GM23338 (cell line): ENCODE measurements at regions not wholly inside any gene's neighbourhood (a gene's known extent, or its start where the extent isn't known, plus 50 kb on each side); places are given as distances from the start of the nearest gene placed in this dataset.

Experiments used
- ATAC-seq: fragments of 200-7000 bp; cut with Tn5 transposase; 3 replicates; pipeline ENCODE4 v1.9.1; 2020
- DNase-seq: peaks from one replicate; pipeline ENCODE4 v3.0.0-alpha.2; 2015; ENCODE audit warnings: low spot score
- H2AFZ ChIP-seq: fragments of 200-600 bp; sonication (generic); 2 replicates; pipeline ENCODE4 v1.8.0; 2016; ENCODE audit warnings: antibody characterized with exemption, mild to moderate bottlenecking, moderate library complexity
- H3F3A ChIP-seq: fragments of 200-600 bp; sonication (generic); replicated peaks from 2 replicates; pipeline ENCODE4 v1.8.0; 2017; ENCODE audit warnings: antibody characterized with exemption, mixed run types, low read depth
- H3K27ac ChIP-seq: fragments of 200-600 bp; sonication (generic); 2 replicates; pipeline ENCODE4 v1.6.1; 2016; ENCODE audit warnings: low read depth
- H3K27me3 ChIP-seq: fragments of 200-600 bp; sonication (generic); 2 replicates; pipeline ENCODE4 v1.8.0; 2016; ENCODE audit warnings: mild to moderate bottlenecking, mixed run types, moderate library complexity; ENCODE audit not compliant: insufficient read depth
- H3K36me3 ChIP-seq: fragments of 200-600 bp; sonication (generic); 2 replicates; pipeline ENCODE4 v1.8.0; 2016; ENCODE audit warnings: mild to moderate bottlenecking; ENCODE audit not compliant: insufficient read depth
- H3K4me1 ChIP-seq: fragments of 200-600 bp; sonication (generic); 2 replicates; pipeline ENCODE4 v1.8.0; 2016; ENCODE audit warnings: mild to moderate bottlenecking, moderate library complexity; ENCODE audit not compliant: insufficient read depth
- H3K4me2 ChIP-seq: fragments of 200-600 bp; sonication (generic); 2 replicates; pipeline ENCODE4 v1.7.1; 2017; ENCODE audit warnings: mixed run types
- H3K4me3 ChIP-seq: fragments of 200-600 bp; sonication (generic); 2 replicates; pipeline ENCODE4 v1.6.1; 2016; ENCODE audit warnings: mixed run types
- H3K79me2 ChIP-seq: fragments of 200-600 bp; sonication (generic); replicated peaks from 2 replicates; pipeline ENCODE4 v1.8.0; 2017; ENCODE audit warnings: mild to moderate bottlenecking; ENCODE audit not compliant: insufficient read depth
- H3K9me2 ChIP-seq: fragments of 200-600 bp; sonication (generic); 2 replicates; pipeline ENCODE4 v1.8.0; 2017; ENCODE audit not compliant: insufficient read depth
- H4K20me1 ChIP-seq: fragments of 200-600 bp; sonication (generic); replicated peaks from 2 replicates; pipeline ENCODE4 v1.8.0; 2017; ENCODE audit warnings: mild to moderate bottlenecking; ENCODE audit not compliant: insufficient read depth
- H3K27ac Mint-ChIP-seq: 2 replicates; pipeline ENCODE4 v1.8.0; 2020; ENCODE audit warnings: inconsistent platforms, mild to moderate bottlenecking, moderate library complexity, mixed read lengths
- H3K27me3 Mint-ChIP-seq: 3 replicates; pipeline ENCODE4 v1.8.0; 2022; ENCODE audit warnings: low read depth, mild to moderate bottlenecking, moderate library complexity, mixed read lengths, inconsistent platforms; ENCODE audit not compliant: insufficient read depth, poor library complexity
- H3K36me3 Mint-ChIP-seq: 3 replicates; pipeline ENCODE4 v1.8.0; 2021; ENCODE audit warnings: low read depth, mild to moderate bottlenecking, inconsistent platforms, moderate library complexity, mixed read lengths
- H3K4me1 Mint-ChIP-seq: 3 replicates; pipeline ENCODE4 v1.8.0; 2020; ENCODE audit warnings: mild to moderate bottlenecking, inconsistent platforms, mixed read lengths
- H3K4me3 Mint-ChIP-seq: 3 replicates; pipeline ENCODE4 v1.8.0; 2021; ENCODE audit warnings: moderate library complexity, mild to moderate bottlenecking, inconsistent platforms, mixed read lengths
- H3K9me3 Mint-ChIP-seq: 3 replicates; pipeline ENCODE4 v1.8.0; 2020; ENCODE audit warnings: moderate library complexity, mild to moderate bottlenecking, inconsistent platforms, mixed read lengths
- CREB1 ChIP-seq: fragments of 250-450 bp; sonication (Bioruptor Pico); IDR thresholded peaks from 2 replicates; pipeline ENCODE4 v1.5.0; 2020; ENCODE audit warnings: low read depth, mild to moderate bottlenecking, moderate library complexity
- CTCF ChIP-seq, 2 experiments: fragments of 200-600 bp in 1 of 2; sonication (generic) in 1 of 2; conservative IDR thresholded peaks; 2 replicates each; pipeline versions ENCODE4 v1.5.1 to v1.6.1; 2016 to 2017; ENCODE audit warnings: antibody characterized with exemption in 2 of 2, low read depth in 2 of 2, mild to moderate bottlenecking in 2 of 2, moderate library complexity in 1 of 2
- ETS1 ChIP-seq: IDR thresholded peaks from 2 replicates; pipeline ENCODE4 v1.6.1; 2016; ENCODE audit warnings: antibody characterized with exemption
- EZH2 ChIP-seq: fragments of 200-600 bp; sonication (generic); IDR thresholded peaks from one replicate; pipeline ENCODE4 v1.8.0; 2017; ENCODE audit warnings: antibody characterized with exemption, mild to moderate bottlenecking, low read depth; ENCODE audit not compliant: unreplicated experiment
- EZH2phosphoT487 ChIP-seq: fragments of 200-600 bp; sonication (generic); IDR thresholded peaks from one replicate; pipeline ENCODE4 v1.8.1; 2018; ENCODE audit warnings: antibody characterized with exemption; ENCODE audit not compliant: unreplicated experiment
- JUNB ChIP-seq: IDR thresholded peaks from one replicate; pipeline ENCODE4 v1.6.1; 2016; ENCODE audit warnings: antibody characterized with exemption; ENCODE audit not compliant: unreplicated experiment
- NANOG ChIP-seq: IDR thresholded peaks from 2 replicates; pipeline ENCODE4 v1.6.1; 2016; ENCODE audit warnings: antibody characterized with exemption, borderline replicate concordance
- POLR2AphosphoS5 ChIP-seq: IDR thresholded peaks from 2 replicates; pipeline ENCODE4 v1.6.1; 2016; ENCODE audit warnings: antibody characterized with exemption, low read depth
- REST ChIP-seq: IDR thresholded peaks from one replicate; pipeline ENCODE4 v1.6.1; 2018; ENCODE audit warnings: antibody characterized with exemption; ENCODE audit not compliant: unreplicated experiment
- STAT1 ChIP-seq: IDR thresholded peaks from one replicate; pipeline ENCODE4 v1.6.1; 2016; ENCODE audit warnings: antibody characterized with exemption; ENCODE audit not compliant: unreplicated experiment
- ZNF114 ChIP-seq: fragments of 250-450 bp; sonication (Bioruptor Pico); IDR thresholded peaks from 2 replicates; pipeline ENCODE4 v1.5.0; 2020; ENCODE audit warnings: mild to moderate bottlenecking, moderate library complexity
- ZNF331 ChIP-seq: fragments of 250-450 bp; sonication (Bioruptor Pico); IDR thresholded peaks from 2 replicates; pipeline ENCODE4 v1.5.0; 2020; ENCODE audit warnings: low read depth, mild to moderate bottlenecking, moderate library complexity
- ZNF462 ChIP-seq: fragments of 250-450 bp; sonication (Bioruptor Pico); IDR thresholded peaks from 2 replicates; pipeline ENCODE4 v1.5.0; 2020; ENCODE audit warnings: mild to moderate bottlenecking, moderate library complexity

- peak overlapping the region; percentile 79 for H3K4me2 ChIP-seq
- peak overlapping the region; percentile 41; the same call in 1 of the 2 replicates for H3K4me3 ChIP-seq
- Mint-ChIP-seq H3K27ac (no peak overlapping the region), H3K36me3 (no peaks in the 10 kb centered on the region), H3K9me3 (no peaks in the 10 kb centered on the region), H3K27me3 (peaks cover 7% of the 10 kb centered on the region), H3K4me1 (peaks cover 12% of the 10 kb centered on the region), H3K4me3 (no peak overlapping the region)
- H4K20me1 ChIP-seq = no peaks in the 10 kb centered on the region
- no peaks in the 10 kb centered on the region; the same call in 1 of the 2 replicates for H3K9me2 ChIP-seq
- no peak overlapping the region for H3K27ac ChIP-seq
- H3K79me2 ChIP-seq = no peaks in the 10 kb centered on the region
- ATAC-seq (peak; percentile 16; the same call in 2 of the 3 replicates), DNase-seq (no peak)
- peaks cover 8% of the 10 kb centered on the region; the same call in 1 of the 2 replicates for H3K27me3 ChIP-seq
- no peak for TF ChIP-seq ZNF114 (CRISPR knock-in tag)
- no peak for TF ChIP-seq JUNB
- no peak for TF ChIP-seq ETS1
- no peak for TF ChIP-seq CREB1
- no peak for TF ChIP-seq EZH2
- no peak for TF ChIP-seq CTCF (conservative IDR thresholded peaks at IDR 0.05; ENCODE audit: low read depth in 2 of 2)
- no peak for TF ChIP-seq ZNF462
- TF ChIP-seq STAT1 = no peak
- TF ChIP-seq NANOG = no peak
- TF ChIP-seq REST = no peak
- no peak for TF ChIP-seq POLR2AphosphoS5
- TF ChIP-seq ZNF331 (CRISPR knock-in tag) = no peak
- TF ChIP-seq EZH2phosphoT487 = no peak
- peak overlapping the region; percentile 84 for H2AFZ ChIP-seq
- no peaks in the 10 kb centered on the region for H3F3A ChIP-seq
- no peaks in the 10 kb centered on the region for H3K36me3 ChIP-seq
- H3K4me1 ChIP-seq = peaks cover 14% of the 10 kb centered on the region; the same call in 1 of the 2 replicates
Observed at GRCh38 chr16:86806181-86806837, 228.0 kb downstream of the FOXL1 start.
